Heart right ventricle (tissue), 16 donors: ENCODE measurements at regions not wholly inside any gene's neighbourhood (a gene's known extent, or its start where the extent isn't known, plus 50 kb on each side); places are given as distances from the start of the nearest gene placed in this dataset.

ENCODE experiments used
- ATAC-seq, 8 donors: fragments of 200-7000 bp; cut with Tn5 transposase; one replicate each; pipeline ENCODE4 v1.9.1; 2020; ENCODE audit warnings: mild to moderate bottlenecking in 8 of 8, moderate library complexity in 8 of 8, moderate number of reproducible peaks in 1 of 8
- DNase-seq, 2 donors: peaks; one replicate each; pipeline ENCODE4 v3.0.0-alpha.2; 2020
- H3K27ac ChIP-seq, 10 donors: fragments of 200-600 bp; sonication (generic) in 2 of 10; one replicate each; pipeline versions ENCODE4 v1.5.0 to v1.8.0; 2020 to 2022; ENCODE audit warnings: mild to moderate bottlenecking in 3 of 10
- H3K27me3 ChIP-seq, 7 donors: fragments of 200-600 bp; one replicate each; pipeline ENCODE4 v1.8.0; 2021 to 2022; ENCODE audit warnings: mild to moderate bottlenecking in 2 of 7
- H3K36me3 ChIP-seq, 9 donors: fragments of 200-600 bp; sonication (generic) in 1 of 9; one replicate each; pipeline versions ENCODE4 v1.5.0 to v1.8.0; 2020 to 2022; ENCODE audit warnings: mild to moderate bottlenecking in 2 of 9
- H3K4me1 ChIP-seq, 9 donors: fragments of 200-600 bp; sonication (generic) in 1 of 9; one replicate each; pipeline versions ENCODE4 v1.5.0 to v1.8.0; 2020 to 2022; ENCODE audit warnings: mild to moderate bottlenecking in 4 of 9
- H3K4me3 ChIP-seq, 10 donors: fragments of 200-600 bp; sonication (generic) in 2 of 10; one replicate each; pipeline versions ENCODE4 v1.5.0 to v1.8.0; 2020 to 2022; ENCODE audit warnings: mild to moderate bottlenecking in 7 of 10, moderate library complexity in 2 of 10
- H3K9me3 ChIP-seq, 11 donors: fragments of 200-600 bp in 10 of 11; sonication (generic) in 2 of 11; one replicate each; pipeline versions ENCODE4 v1.5.0 to v1.8.0; 2013 to 2022; ENCODE audit warnings: mild to moderate bottlenecking in 2 of 11, control low read depth in 1 of 11, moderate library complexity in 1 of 11
- WGBS, 2 donors: extraction: QIAGEN DNeasy Blood & Tissue Kit; methylation state at CpG; one replicate each; pipeline ENCODE4 v1.1.7; 2013; ENCODE audit warnings: inconsistent platforms in 1 of 2; 5-methylcytosine and 5-hydroxymethylcytosine counted together
- intact Hi-C, 10 donors: fragments of 100-400 bp; cut with DNase I; formaldehyde crosslinking; loops; one replicate each; pipeline versions ENCODE4 v1.11.1 to v1.14.2; 2022
- TF ChIP-seq, protein P1 (sequence below), 9 donors: fragments of 200-600 bp; sonication (generic) in 2 of 9; IDR thresholded peaks; one replicate each; pipeline versions ENCODE4 v1.5.0 to v1.8.0; 2021 to 2022; ENCODE audit warnings: antibody characterized with exemption in 9 of 9, mild to moderate bottlenecking in 5 of 9, moderate library complexity in 1 of 9
- donor health status: Arrhythmogenic right ventricular cardiomyopathy.
- donor health status: ischemic (EF 13 %, LVEDD 7.1; RV severe dilation, severe dysfunction).
- donor health status: healthy with polysubstance abuse.
- donor health status: DM: no; HTN: yes; CAD: no.
- donor health status: DM: no; HTN: no; CAD: no.
- donor health status: ischemic (EF 25% LVEDD 6.9; RV normal size, moderate dysfunction).
- donor health status: ischemic (EF 25% LVEDD 5.7; RV mildly dilated, moderate dysfunction).
- donor health status: healthy.
- donor health status: DM: yes; HTN: yes; CAD: no.
- donor health status: Ischemic cardiomyopathy.
- donor health status: ischemic (EF 35%, LVEDD 5.7; RV mildly dilated, moderate dysfunction).
- donor health status: nonischemic (EF 11% LVEDD 7.7; RV severe dilation, severe dysfunction).
- donor health status: DM: yes; HTN: yes; CAD: no.
- donor health status: PGD.
- donor health status: ischemic (EF 29% LVEDD 5.4; RV normal size, mild dysfunction).
- donor health status: nonischemic (EF 23%, LVEDD 6.1; RV moderate dilation, normal function).

- no peak for ATAC-seq
- Histone ChIP-seq H3K4me3 (no peak overlapping the region), H3K4me1 (no peaks in the 10 kb centered on the region), H3K27ac (no peak overlapping the region), H3K9me3 (peaks cover 0 to 7% (median 0%) of the 10 kb centered on the region in 11 donors), H3K36me3 (no peaks in the 10 kb centered on the region), H3K27me3 (peaks cover 0 to 5% (median 0%) of the 10 kb centered on the region in 7 donors)
- TF ChIP-seq, protein P1, sequence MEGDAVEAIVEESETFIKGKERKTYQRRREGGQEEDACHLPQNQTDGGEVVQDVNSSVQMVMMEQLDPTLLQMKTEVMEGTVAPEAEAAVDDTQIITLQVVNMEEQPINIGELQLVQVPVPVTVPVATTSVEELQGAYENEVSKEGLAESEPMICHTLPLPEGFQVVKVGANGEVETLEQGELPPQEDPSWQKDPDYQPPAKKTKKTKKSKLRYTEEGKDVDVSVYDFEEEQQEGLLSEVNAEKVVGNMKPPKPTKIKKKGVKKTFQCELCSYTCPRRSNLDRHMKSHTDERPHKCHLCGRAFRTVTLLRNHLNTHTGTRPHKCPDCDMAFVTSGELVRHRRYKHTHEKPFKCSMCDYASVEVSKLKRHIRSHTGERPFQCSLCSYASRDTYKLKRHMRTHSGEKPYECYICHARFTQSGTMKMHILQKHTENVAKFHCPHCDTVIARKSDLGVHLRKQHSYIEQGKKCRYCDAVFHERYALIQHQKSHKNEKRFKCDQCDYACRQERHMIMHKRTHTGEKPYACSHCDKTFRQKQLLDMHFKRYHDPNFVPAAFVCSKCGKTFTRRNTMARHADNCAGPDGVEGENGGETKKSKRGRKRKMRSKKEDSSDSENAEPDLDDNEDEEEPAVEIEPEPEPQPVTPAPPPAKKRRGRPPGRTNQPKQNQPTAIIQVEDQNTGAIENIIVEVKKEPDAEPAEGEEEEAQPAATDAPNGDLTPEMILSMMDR (IDR thresholded peaks at IDR 0.05): no peak
- DNase-seq: no peak
- intact Hi-C loops: no loop called here
These were observed 228.8 kb downstream of the DKK1 start for GRCh38 chr10:52542906-52543305.

- H3K36me3 ChIP-seq: no peaks in the 10 kb centered on the region
- H3K27me3 ChIP-seq: no peaks in the 10 kb centered on the region
- no peak overlapping the region for H3K27ac ChIP-seq
- H3K4me3 ChIP-seq: no peak overlapping the region
- DNase-seq (no peak), ATAC-seq (no peak)
- TF ChIP-seq, protein P1 (IDR thresholded peaks at IDR 0.05): no peak
- H3K9me3 ChIP-seq: peaks cover 0 to 5% (median 0%) of the 10 kb centered on the region in 11 donors
- H3K4me1 ChIP-seq: no peaks in the 10 kb centered on the region
- intact Hi-C loops: no loop called here
These were observed 221.5 kb downstream of the MBL2 start for GRCh38 chr10:52551046-52551445.

GRCh38 chr10:52558090-52558489, 214.5 kb downstream of the MBL2 start:
- Histone ChIP-seq H3K4me1 (no peaks in the 10 kb centered on the region), H3K9me3 (peaks cover 0 to 1% (median 0%) of the 10 kb centered on the region in 11 donors), H3K4me3 (no peak overlapping the region), H3K36me3 (no peaks in the 10 kb centered on the region), H3K27ac (no peak overlapping the region), H3K27me3 (no peaks in the 10 kb centered on the region)
- no peak for ATAC-seq
- TF ChIP-seq, protein P1 (IDR thresholded peaks at IDR 0.05): no peak
- DNase-seq: no peak
- intact Hi-C loops: no loop called here
- WGBS, 2 donors: 93 to 100% methylated on average over 1 of the region's 1 CpG

- H3K27ac ChIP-seq: no peak overlapping the region
- no peak for ATAC-seq
- intact Hi-C loops: loop anchor here in 1 of 10 donors (10.0 kb wide), 1 partner anchor 257 kb away; no protein-coding TSS in a partner anchor
- TF ChIP-seq, protein P1 (IDR thresholded peaks at IDR 0.05): no peak
- H3K36me3 ChIP-seq: no peaks in the 10 kb centered on the region
- H3K4me1 ChIP-seq: no peaks in the 10 kb centered on the region
- no peak overlapping the region for H3K4me3 ChIP-seq
- WGBS, 2 donors: 87 to 92% methylated on average over 3 of the region's 3 CpGs
- H3K9me3 ChIP-seq: no peaks in the 10 kb centered on the region
- DNase-seq: no peak
- H3K27me3 ChIP-seq: no peaks in the 10 kb centered on the region
These were observed 211.3 kb downstream of the MBL2 start for GRCh38 chr10:52561322-52561721.
